LHCN-M2 (cell line): ENCODE measurements at regions not wholly inside any gene's neighbourhood (a gene's known extent, or its start where the extent isn't known, plus 50 kb on each side); places are given as distances from the start of the nearest gene placed in this dataset.

ENCODE experiments used
- DNase-seq: peaks from one replicate; pipeline ENCODE4 v3.0.0-alpha.2; 2012; ENCODE audit warnings: low read depth

- DNase-seq, result no peak
Observed at GRCh38 chr10:31606841-31607240, 287.8 kb downstream of the ZEB1 start.

- DNase-seq, result no peak
Observed at GRCh38 chr10:31605861-31606525, 287.0 kb downstream of the ZEB1 start.

- DNase-seq, result no peak
Observed at GRCh38 chr10:31605426-31605825, 286.4 kb downstream of the ZEB1 start.

- DNase-seq, result no peak
Observed at GRCh38 chr10:31604646-31605170, 285.7 kb downstream of the ZEB1 start.

GRCh38 chr10:31604096-31604495 is 285.1 kb downstream of the ZEB1 start:
- peak; percentile 93 for DNase-seq

DNA sequence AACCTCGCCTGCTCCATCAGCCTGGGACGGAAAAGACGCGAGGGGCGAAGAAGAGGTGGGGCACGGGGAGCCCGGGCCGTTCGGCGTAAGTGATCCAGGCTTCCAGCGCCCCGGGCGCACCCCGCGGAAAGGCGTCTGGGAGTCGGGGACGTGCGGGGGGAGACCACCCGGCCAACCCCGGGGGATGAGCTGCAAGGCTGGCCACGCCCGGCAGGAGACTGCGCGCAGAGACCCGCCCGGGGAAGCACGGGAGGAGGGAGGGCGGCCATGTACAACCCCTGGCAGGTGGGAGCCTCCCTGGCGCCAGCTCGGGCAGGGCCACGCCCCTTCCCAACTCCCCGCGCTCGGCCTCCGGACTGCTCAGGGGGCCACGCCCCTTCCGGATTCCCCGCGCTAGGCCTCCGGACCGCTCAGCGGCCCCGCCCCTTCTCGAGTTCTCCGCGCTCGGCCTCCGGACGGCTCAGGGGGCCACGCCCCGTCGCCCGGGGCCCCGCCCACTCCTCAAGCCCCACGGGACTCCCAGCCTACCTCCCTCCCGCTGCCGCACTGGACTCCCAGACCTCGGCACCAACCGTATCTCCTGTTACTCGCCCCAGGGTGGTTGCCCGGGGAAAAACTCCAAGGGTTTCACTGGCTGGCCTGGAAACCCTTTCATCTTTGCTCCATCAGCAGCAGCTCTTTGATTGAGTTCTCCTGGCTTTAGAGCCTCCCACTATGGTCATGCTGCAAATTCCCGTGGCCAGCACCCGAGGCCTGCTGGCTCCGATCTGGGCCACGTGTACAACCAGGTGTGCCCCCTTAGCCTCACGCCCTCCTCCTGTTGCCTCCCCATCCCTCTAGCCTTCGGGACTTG is 284.4 kb downstream of the ZEB1 start:
- DNase-seq, result peak; percentile 96

- DNase-seq, result peak; percentile 92
Observed at GRCh38 chr10:31602541-31603234, 283.7 kb downstream of the ZEB1 start.

DNA sequence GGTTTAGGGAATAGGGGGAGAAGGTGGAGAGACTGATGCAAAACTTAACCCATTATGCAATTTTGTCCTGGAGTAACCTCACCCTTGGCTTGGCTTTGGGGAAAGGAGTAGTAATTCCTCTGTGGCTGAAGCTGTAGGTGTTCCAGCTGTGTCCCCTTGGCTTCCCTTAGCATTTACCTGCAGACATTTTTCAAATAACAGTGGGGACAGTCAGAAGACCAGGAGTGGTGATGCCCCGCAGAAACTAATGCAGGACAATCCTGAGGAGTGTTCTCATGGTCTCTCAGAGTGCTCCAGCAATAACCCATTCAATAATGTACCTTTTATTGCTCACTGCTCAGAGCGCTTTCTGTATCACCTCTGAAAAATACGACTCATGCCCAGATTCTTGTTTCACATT is 282.1 kb downstream of the ZEB1 start:
- no peak for DNase-seq

- no peak for DNase-seq
Observed at GRCh38 chr10:31599626-31600504, 280.8 kb downstream of the ZEB1 start.

DNA sequence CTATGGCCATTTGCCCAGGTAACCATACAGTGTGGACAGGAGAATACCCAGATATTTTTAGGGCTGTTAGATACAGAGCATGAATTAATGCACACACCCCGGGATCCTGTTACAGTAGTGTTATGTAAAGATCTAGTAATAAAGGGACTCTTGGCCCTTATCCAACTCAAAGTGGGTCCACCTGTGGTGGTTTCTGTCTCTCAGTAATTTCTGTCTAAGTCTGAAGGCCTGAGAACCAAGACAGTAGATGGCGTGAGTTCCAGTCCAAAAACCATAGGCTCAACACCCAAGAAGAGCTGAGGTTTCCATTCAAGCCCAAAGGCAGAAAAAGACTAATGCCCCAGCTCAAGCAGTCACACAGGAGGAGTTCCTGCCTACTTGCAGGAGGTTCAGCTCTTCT is 277.7 kb downstream of the ZEB1 start:
- DNase-seq, result no peak

DNA sequence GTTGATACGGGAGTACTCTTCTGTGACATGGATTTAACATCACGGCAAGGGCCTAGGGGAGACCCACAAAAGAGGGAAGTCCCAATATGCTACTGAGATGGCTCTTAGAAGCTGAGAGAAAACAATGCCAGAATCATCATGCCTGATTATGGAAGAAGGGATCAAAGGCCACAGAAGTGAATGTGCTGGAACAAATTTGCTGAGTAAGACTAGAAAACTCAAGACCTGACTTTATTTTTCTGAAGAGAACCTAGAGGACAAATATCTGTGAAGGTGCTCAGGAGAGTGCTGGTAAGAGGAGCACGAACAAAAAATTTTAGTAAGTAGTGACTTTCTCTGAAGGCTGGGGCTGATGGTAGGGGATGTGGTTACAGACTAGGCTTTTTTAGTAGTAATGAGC is 277.0 kb downstream of the ZEB1 start:
- no peak for DNase-seq

DNA sequence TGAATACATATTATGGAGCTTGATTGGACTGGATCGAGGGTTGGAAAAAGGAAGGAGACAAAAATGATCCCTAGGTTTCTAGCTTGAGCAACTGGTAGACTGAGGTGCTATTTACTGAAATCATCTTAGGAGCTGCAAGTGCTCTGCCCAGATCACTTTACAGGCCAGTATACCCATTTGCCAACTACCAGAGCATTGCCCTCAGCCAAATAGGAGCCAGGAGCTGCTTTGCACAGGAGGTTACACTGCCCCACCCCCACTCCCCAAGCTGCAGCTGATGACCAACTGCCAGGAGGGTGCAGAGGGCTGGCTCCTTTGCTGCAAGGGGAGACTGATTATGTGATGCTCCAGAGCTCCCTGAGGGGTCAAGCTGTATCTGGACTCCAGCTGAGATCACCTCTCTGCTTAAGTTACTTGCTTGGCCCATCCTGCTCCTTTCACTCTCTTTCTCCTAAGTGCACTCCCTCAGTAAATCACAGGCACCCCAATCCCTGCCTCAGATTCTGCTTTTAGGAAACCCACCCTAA is 275.4 kb downstream of the ZEB1 start:
- no peak for DNase-seq

DNA sequence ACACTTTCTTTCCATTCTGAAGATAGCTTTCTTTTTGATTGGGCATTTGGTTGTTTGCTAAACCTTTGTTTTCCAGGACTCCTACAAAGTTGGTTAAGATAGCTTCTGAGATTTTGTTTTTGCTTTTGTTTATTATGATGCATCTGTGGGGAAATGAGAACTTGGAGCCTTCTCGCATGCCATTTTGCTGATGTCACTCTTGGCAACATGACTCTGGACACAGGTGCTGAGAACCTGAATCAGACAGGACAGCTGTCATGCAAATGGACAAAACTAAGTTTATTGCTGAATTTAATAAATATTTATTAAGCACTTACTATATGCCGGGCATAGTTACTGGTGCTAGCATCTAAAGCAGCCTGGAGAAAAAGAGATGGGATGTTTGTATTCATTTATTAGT is 274.1 kb downstream of the ZEB1 start:
- peak; percentile 74 for DNase-seq

GRCh38 chr10:31591569-31591968 is 272.6 kb downstream of the ZEB1 start:
- no peak for DNase-seq

DNA sequence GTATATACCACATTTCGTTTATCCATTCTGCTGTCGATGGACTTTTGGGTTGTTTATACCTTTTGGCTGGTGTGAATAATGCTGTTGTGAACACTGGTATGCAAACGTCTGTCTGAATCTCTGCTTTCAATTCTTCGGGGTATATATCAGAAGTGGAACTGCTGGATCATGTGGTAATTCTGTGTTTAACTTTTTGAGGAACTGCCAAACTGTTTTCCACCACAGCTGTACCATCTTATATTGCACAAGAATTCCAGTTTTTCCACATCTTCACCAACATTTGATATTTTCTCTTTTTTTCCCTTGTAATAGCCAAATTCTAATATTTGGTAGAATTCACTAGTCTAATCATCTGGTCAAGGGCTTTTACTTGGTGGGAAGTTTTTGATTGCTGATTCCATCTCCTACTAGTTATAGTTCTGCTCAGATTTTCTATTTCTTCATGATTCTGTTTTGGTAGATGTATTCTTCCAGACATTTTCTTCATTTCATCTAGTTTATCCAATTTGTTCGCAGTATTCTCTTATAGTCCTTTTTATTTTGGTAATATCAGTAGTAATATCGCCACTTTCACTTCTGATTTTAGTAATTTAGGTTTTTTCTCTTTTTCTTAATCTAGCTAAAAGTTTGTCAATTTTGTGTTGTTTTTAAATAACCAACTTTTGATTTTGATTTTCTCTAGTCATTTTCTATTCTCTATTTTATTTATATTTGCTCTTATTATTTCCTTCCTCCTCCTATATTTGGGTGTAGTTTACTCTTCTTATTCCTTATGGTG is 271.2 kb downstream of the ZEB1 start:
- peak; percentile 26 for DNase-seq

- no peak for DNase-seq
Observed at GRCh38 chr10:31587691-31588090, 268.7 kb downstream of the ZEB1 start.

- DNase-seq, result no peak
Observed at GRCh38 chr10:31586723-31587638, 268.0 kb downstream of the ZEB1 start.

GRCh38 chr10:31584876-31585275 is 265.9 kb downstream of the ZEB1 start:
- DNase-seq, result no peak

- no peak for DNase-seq
Observed at GRCh38 chr10:31584098-31584631, 265.1 kb downstream of the ZEB1 start.
